ENCODE measurements at regions not wholly inside any gene's neighbourhood (a gene's known extent, or its start where the extent isn't known, plus 50 kb on each side); places are given as distances from the start of the nearest gene placed in this dataset.

GRCh38 chr21:39084073-39084472 is 99.2 kb downstream of the PSMG1 start:
- ATAC-seq (ENCODE audit: insufficient read depth, low read depth) (no peak), DNase-seq (no peak)
- H3K36me3 ChIP-seq (ENCODE audit: insufficient read depth, low read length), result no peaks in the 10 kb centered on the region
- no peaks in the 10 kb centered on the region for H3K79me2 ChIP-seq (ENCODE audit: insufficient read depth, low read length)
- H3K27me3 ChIP-seq (ENCODE audit: insufficient read depth, low read length, poor library complexity), result no peaks in the 10 kb centered on the region
- H4K20me1 ChIP-seq (ENCODE audit: insufficient read depth, low read length), result no peaks in the 10 kb centered on the region
- H2AFZ ChIP-seq (ENCODE audit: low read depth, low read length), result no peak overlapping the region
- no peak for TF ChIP-seq EZH2 (IDR thresholded peaks at IDR 0.05; ENCODE audit: borderline replicate concordance, low read depth, low read length, severe bottlenecking)
- TF ChIP-seq CTCF (IDR thresholded peaks at IDR 0.05; ENCODE audit: borderline replicate concordance, extremely low read depth, low read length, poor library complexity, severe bottlenecking), result no peak
- no peaks in the 10 kb centered on the region for H3K9me3 ChIP-seq (ENCODE audit: insufficient read depth, low read length, severe bottlenecking)
- no peak overlapping the region for H3K4me2 ChIP-seq (ENCODE audit: insufficient read depth, low read length)
- no peaks in the 10 kb centered on the region for H3K4me1 ChIP-seq (ENCODE audit: insufficient read depth, low read length)
- no peak overlapping the region for H3K9ac ChIP-seq (ENCODE audit: low read depth, low read length)
- no peak overlapping the region for H3K4me3 ChIP-seq (ENCODE audit: low read depth in 1 of 2, low read length in 2 of 2)
- H3K27ac ChIP-seq (ENCODE audit: low read length), result no peak overlapping the region

GRCh38 chr21:39083377-39084008 is 99.8 kb downstream of the PSMG1 start:
- no peak overlapping the region for H2AFZ ChIP-seq (ENCODE audit: low read depth, low read length)
- TF ChIP-seq CTCF (IDR thresholded peaks at IDR 0.05; ENCODE audit: borderline replicate concordance, extremely low read depth, low read length, poor library complexity, severe bottlenecking) (no peak), EZH2 (IDR thresholded peaks at IDR 0.05; ENCODE audit: borderline replicate concordance, low read depth, low read length, severe bottlenecking) (no peak)
- H3K27me3 ChIP-seq (ENCODE audit: insufficient read depth, low read length, poor library complexity), result no peaks in the 10 kb centered on the region
- H3K79me2 ChIP-seq (ENCODE audit: insufficient read depth, low read length), result no peaks in the 10 kb centered on the region
- no peak overlapping the region for H3K27ac ChIP-seq (ENCODE audit: low read length)
- H3K4me2 ChIP-seq (ENCODE audit: insufficient read depth, low read length), result no peak overlapping the region
- no peaks in the 10 kb centered on the region for H4K20me1 ChIP-seq (ENCODE audit: insufficient read depth, low read length)
- ATAC-seq (ENCODE audit: insufficient read depth, low read depth) (no peak), DNase-seq (no peak)
- H3K9ac ChIP-seq (ENCODE audit: low read depth, low read length), result no peak overlapping the region
- H3K4me3 ChIP-seq (ENCODE audit: low read depth in 1 of 2, low read length in 2 of 2), result no peak overlapping the region
- H3K36me3 ChIP-seq (ENCODE audit: insufficient read depth, low read length), result no peaks in the 10 kb centered on the region
- H3K9me3 ChIP-seq (ENCODE audit: insufficient read depth, low read length, severe bottlenecking), result no peaks in the 10 kb centered on the region
- no peaks in the 10 kb centered on the region for H3K4me1 ChIP-seq (ENCODE audit: insufficient read depth, low read length)

- H4K20me1 ChIP-seq (ENCODE audit: insufficient read depth, low read length), result no peaks in the 10 kb centered on the region
- H2AFZ ChIP-seq (ENCODE audit: low read depth, low read length), result no peak overlapping the region
- no peak overlapping the region for H3K4me2 ChIP-seq (ENCODE audit: insufficient read depth, low read length)
- no peak overlapping the region for H3K27ac ChIP-seq (ENCODE audit: low read length)
- H3K9ac ChIP-seq (ENCODE audit: low read depth, low read length), result no peak overlapping the region
- no peaks in the 10 kb centered on the region for H3K9me3 ChIP-seq (ENCODE audit: insufficient read depth, low read length, severe bottlenecking)
- no peaks in the 10 kb centered on the region for H3K4me1 ChIP-seq (ENCODE audit: insufficient read depth, low read length)
- no peaks in the 10 kb centered on the region for H3K27me3 ChIP-seq (ENCODE audit: insufficient read depth, low read length, poor library complexity)
- TF ChIP-seq CTCF (IDR thresholded peaks at IDR 0.05; ENCODE audit: borderline replicate concordance, extremely low read depth, low read length, poor library complexity, severe bottlenecking) (no peak), EZH2 (IDR thresholded peaks at IDR 0.05; ENCODE audit: borderline replicate concordance, low read depth, low read length, severe bottlenecking) (no peak)
- H3K79me2 ChIP-seq (ENCODE audit: insufficient read depth, low read length), result no peaks in the 10 kb centered on the region
- ATAC-seq (ENCODE audit: insufficient read depth, low read depth) (no peak), DNase-seq (no peak)
- no peak overlapping the region for H3K4me3 ChIP-seq (ENCODE audit: low read depth in 1 of 2, low read length in 2 of 2)
- H3K36me3 ChIP-seq (ENCODE audit: insufficient read depth, low read length), result no peaks in the 10 kb centered on the region
These were observed 100.4 kb downstream of the PSMG1 start for GRCh38 chr21:39082656-39083376.
